A549 (cell line): ENCODE measurements at regions not wholly inside any gene's neighbourhood (a gene's known extent, or its start where the extent isn't known, plus 50 kb on each side); places are given as distances from the start of the nearest gene placed in this dataset.

Experiments used
- ATAC-seq, 2 experiments: fragments of 200-7000 bp in 1 of 2; fragments of >200 bp in 1 of 2; cut with Nextera tagmentation in 1 of 2; cut with Tn5 transposase in 1 of 2; 3 replicates each; pipeline versions ENCODE4 v1.8.0 to v1.9.1; 2018 to 2020; ENCODE audit warnings: mild to moderate bottlenecking in 1 of 2, moderate library complexity in 1 of 2
- CTCF ChIA-PET: fragments of 300-600 bp; sonication (Branson Sonifier 250); formaldehyde crosslinking; extraction: SDS; loops from one replicate; lab custom pipeline; 2021; ENCODE audit warnings: antibody characterized with exemption, inconsistent platforms; lab: Yijun Ruan, JAX
- POLR2A ChIA-PET: fragments of 350-600 bp; formaldehyde crosslinking; extraction: SDS; loops from one replicate; lab custom pipeline; 2021; ENCODE audit warnings: antibody characterized with exemption, inconsistent platforms; lab: Yijun Ruan, JAX
- DNase-seq, 2 experiments: peaks; one replicate each; pipeline versions ENCODE4 v3.0.0 to v3.0.0-alpha.2; 2011 to 2016; ENCODE audit warnings: low read depth in 1 of 2, low spot score in 1 of 2
- FAIRE-seq: peaks from 2 replicates; lab custom pipeline; 2011; peaks lifted over from hg19 to GRCh38; lab: Jason Lieb, UNC
- H3K27ac ChIP-seq, 2 experiments: fragments of >200 bp; sonication (Bioruptor Twin); formaldehyde crosslinking; 3 replicates each; pipeline ENCODE4 v1.5.1; 2016 to 2017
- H3K4me1 ChIP-seq: fragments of >200 bp; sonication (Bioruptor Twin); formaldehyde crosslinking; 3 replicates; pipeline ENCODE4 v1.6.1; 2016
- H3K4me2 ChIP-seq: fragments of >200 bp; sonication (Bioruptor Twin); formaldehyde crosslinking; 3 replicates; pipeline ENCODE4 v1.6.1; 2016
- H3K4me3 ChIP-seq: fragments of >200 bp; sonication (Bioruptor Twin); formaldehyde crosslinking; 3 replicates; pipeline ENCODE4 v1.5.1; 2016
- H3K9me3 ChIP-seq: fragments of >200 bp; sonication (Bioruptor Twin); formaldehyde crosslinking; 3 replicates; pipeline ENCODE4 v1.6.1; 2016
- CBX2 ChIP-seq: fragments of 200-600 bp; sonication (generic); IDR thresholded peaks from 2 replicates; pipeline ENCODE4 v1.6.1; 2016; ENCODE audit warnings: low read depth, mild to moderate bottlenecking, borderline replicate concordance
- CEBPB ChIP-seq, 2 experiments: fragments of >200 bp in 1 of 2; sonication (Bioruptor Twin) in 1 of 2; formaldehyde crosslinking in 1 of 2; IDR thresholded peaks; 2 replicates each; pipeline ENCODE4 v1.6.1; 2012 to 2016
- EHF ChIP-seq: fragments of 250-450 bp; sonication (Bioruptor Pico); IDR thresholded peaks from 2 replicates; pipeline ENCODE4 v1.5.0; 2020; ENCODE audit warnings: mild to moderate bottlenecking
- EP300 ChIP-seq, 2 experiments: fragments of >200 bp; sonication (Bioruptor Twin); formaldehyde crosslinking; IDR thresholded peaks; 2 replicates in 1 of 2; 3 replicates in 1 of 2; pipeline ENCODE4 v1.6.1; 2016 to 2017
- ESRRA ChIP-seq: fragments of 150-350 bp; IDR thresholded peaks from 2 replicates; pipeline ENCODE4 v1.6.1; 2014; ENCODE audit warnings: mild to moderate bottlenecking, low read length, borderline replicate concordance
- FOXS1 ChIP-seq: fragments of 250-450 bp; sonication (Bioruptor Pico); IDR thresholded peaks from 2 replicates; pipeline ENCODE4 v1.5.0; 2020; ENCODE audit warnings: mild to moderate bottlenecking, moderate library complexity
- HEYL ChIP-seq: fragments of 250-450 bp; sonication (Bioruptor Pico); IDR thresholded peaks from 2 replicates; pipeline ENCODE4 v1.8.0; 2021; ENCODE audit warnings: mild to moderate bottlenecking, moderate library complexity
- HOXB13 ChIP-seq: fragments of 250-450 bp; sonication (Bioruptor Pico); IDR thresholded peaks from 2 replicates; pipeline ENCODE4 v1.5.0; 2020; ENCODE audit warnings: low read depth, mild to moderate bottlenecking, moderate library complexity
- HOXB5 ChIP-seq: fragments of 250-450 bp; sonication (Bioruptor Pico); IDR thresholded peaks from 2 replicates; pipeline ENCODE4 v1.5.0; 2020; ENCODE audit warnings: mild to moderate bottlenecking, moderate library complexity
- NFE2L2 ChIP-seq: fragments of 150-350 bp; conservative IDR thresholded peaks from 2 replicates; pipeline ENCODE4 v1.6.1; 2014; ENCODE audit warnings: low read length
- NR3C1 ChIP-seq: fragments of >200 bp; sonication (Bioruptor Twin); formaldehyde crosslinking; IDR thresholded peaks from 3 replicates; pipeline ENCODE4 v1.6.1; 2017
- POLR2A ChIP-seq: IDR thresholded peaks from 2 replicates; pipeline ENCODE4 v1.6.1; 2012; ENCODE audit warnings: mild to moderate bottlenecking, low read length
- RFX5 ChIP-seq: fragments of 450-650 bp; IDR thresholded peaks from 2 replicates; pipeline ENCODE4 v1.7.1; 2014; ENCODE audit warnings: antibody characterized with exemption, mild to moderate bottlenecking, moderate library complexity
- SREBF2 ChIP-seq: fragments of 450-650 bp; IDR thresholded peaks from 2 replicates; pipeline ENCODE4 v1.6.1; 2014; ENCODE audit warnings: mild to moderate bottlenecking, moderate library complexity
- TP53 ChIP-seq: fragments of 250-450 bp; sonication (Bioruptor Pico); IDR thresholded peaks from 2 replicates; pipeline ENCODE4 v1.5.0; 2021; ENCODE audit warnings: mild to moderate bottlenecking, moderate library complexity
- ZNF302 ChIP-seq: fragments of 250-450 bp; sonication (Bioruptor Pico); IDR thresholded peaks from 2 replicates; pipeline ENCODE4 v1.9.0; 2021; ENCODE audit warnings: inconsistent platforms, mild to moderate bottlenecking, moderate library complexity
- ZSCAN20 ChIP-seq: fragments of 250-450 bp; sonication (Bioruptor Pico); IDR thresholded peaks from 2 replicates; pipeline ENCODE4 v1.8.0; 2022; ENCODE audit warnings: mild to moderate bottlenecking, moderate library complexity
- WGBS: methylation state at CpG from one replicate; pipeline ENCODE4 v1.1.6; 2017; ENCODE audit errors: missing lambda C conversion rate; 5-methylcytosine and 5-hydroxymethylcytosine counted together
- TF ChIP-seq, protein P1 (sequence below): fragments of 150-350 bp; IDR thresholded peaks from 2 replicates; pipeline ENCODE4 v1.6.1; 2014; ENCODE audit warnings: low read depth, mild to moderate bottlenecking, low read length
- TF ChIP-seq, protein P2 (sequence below): fragments of >200 bp; sonication (Bioruptor Twin); formaldehyde crosslinking; IDR thresholded peaks from 3 replicates; pipeline ENCODE4 v1.6.1; 2016
- TF ChIP-seq, protein P3 (sequence below): fragments of 250-450 bp; sonication (Bioruptor Pico); IDR thresholded peaks from 2 replicates; pipeline ENCODE4 v1.5.0; 2020; ENCODE audit warnings: low read depth, mild to moderate bottlenecking, moderate library complexity
- TF ChIP-seq, protein P4 (sequence below): IDR thresholded peaks from 2 replicates; pipeline ENCODE4 v1.6.1; 2012

DNA sequence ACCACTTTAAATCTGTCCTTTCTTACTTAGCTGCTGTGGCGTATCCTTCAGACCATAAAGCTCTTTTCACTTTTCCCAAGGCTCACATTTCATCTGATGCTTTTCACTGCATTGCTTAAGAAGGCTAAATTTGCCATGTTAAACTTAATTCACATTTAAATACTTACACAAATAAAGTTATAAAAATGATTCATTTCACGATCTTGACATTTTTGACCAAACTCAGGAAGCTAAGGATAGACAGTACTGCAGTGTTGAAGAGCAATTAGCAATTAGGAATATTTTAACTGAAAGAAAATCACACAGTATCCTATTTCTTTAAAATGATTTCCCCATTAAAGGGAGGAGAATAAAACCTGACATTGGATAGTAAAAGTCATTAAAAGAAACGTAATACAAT, 1038.6 kb downstream of the STPG2 start (continued):
- no peak for TF ChIP-seq EP300 (IDR thresholded peaks at IDR 0.05)
- no peak for TF ChIP-seq ZSCAN20 (CRISPR knock-in tag)
- TF ChIP-seq NR3C1, result no peak
- no peak for TF ChIP-seq HEYL (CRISPR knock-in tag)
- no peak for TF ChIP-seq CBX2
- TF ChIP-seq, all 56 proteins: peak for 0

DNA sequence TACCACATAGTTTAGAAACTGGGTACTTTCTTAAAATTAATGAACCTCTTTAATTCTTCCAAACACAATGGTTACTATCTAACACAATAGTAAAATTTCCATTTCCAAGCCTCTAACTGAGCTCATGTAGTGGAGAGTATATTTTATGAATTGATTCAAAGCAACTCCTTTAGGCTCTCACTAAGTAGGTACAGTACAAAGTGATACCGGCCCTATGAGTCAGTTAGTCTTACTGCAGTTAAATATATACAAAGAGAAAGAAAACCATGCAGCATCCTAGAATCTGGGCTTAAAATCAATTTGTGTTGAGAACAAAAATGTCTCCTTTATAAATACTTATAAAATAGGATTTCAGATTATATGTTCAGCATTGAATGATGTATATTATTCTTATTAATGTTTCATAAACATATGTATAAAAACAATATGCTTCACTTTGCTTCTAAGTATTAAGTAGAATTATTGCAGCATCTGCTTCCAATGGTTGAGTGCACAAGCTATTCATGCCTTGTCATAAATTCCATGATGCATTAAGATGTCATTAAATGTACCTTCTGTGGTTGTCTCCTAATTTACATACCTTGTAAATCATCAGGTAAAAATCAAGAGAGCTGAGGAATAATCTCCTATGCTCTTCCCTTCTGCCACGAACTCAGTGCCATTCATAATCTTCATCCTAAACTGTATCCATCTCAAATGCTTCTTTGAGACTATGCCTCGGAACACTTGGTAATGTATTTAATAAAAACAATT, 1037.8 kb downstream of the STPG2 start:
- ATAC-seq (no peak), FAIRE-seq (no peak), DNase-seq (no peak)
- Histone ChIP-seq H3K4me3 (no peak overlapping the region), H3K4me2 (no peak overlapping the region), H3K27ac (no peak overlapping the region), H3K9me3 (no peaks in the 10 kb centered on the region), H3K4me1 (no peaks in the 10 kb centered on the region)
- POLR2A ChIA-PET, result no interaction called here
- no peak for TF ChIP-seq TP53 (CRISPR knock-in tag)
- TF ChIP-seq POLR2A, result no peak
- no peak for TF ChIP-seq SREBF2
- TF ChIP-seq, protein P1, sequence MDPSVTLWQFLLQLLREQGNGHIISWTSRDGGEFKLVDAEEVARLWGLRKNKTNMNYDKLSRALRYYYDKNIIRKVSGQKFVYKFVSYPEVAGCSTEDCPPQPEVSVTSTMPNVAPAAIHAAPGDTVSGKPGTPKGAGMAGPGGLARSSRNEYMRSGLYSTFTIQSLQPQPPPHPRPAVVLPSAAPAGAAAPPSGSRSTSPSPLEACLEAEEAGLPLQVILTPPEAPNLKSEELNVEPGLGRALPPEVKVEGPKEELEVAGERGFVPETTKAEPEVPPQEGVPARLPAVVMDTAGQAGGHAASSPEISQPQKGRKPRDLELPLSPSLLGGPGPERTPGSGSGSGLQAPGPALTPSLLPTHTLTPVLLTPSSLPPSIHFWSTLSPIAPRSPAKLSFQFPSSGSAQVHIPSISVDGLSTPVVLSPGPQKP, result no peak
- 10% methylated on average over 3 of the region's 3 CpGs for WGBS
- CTCF ChIA-PET, result no interaction called here

DNA sequence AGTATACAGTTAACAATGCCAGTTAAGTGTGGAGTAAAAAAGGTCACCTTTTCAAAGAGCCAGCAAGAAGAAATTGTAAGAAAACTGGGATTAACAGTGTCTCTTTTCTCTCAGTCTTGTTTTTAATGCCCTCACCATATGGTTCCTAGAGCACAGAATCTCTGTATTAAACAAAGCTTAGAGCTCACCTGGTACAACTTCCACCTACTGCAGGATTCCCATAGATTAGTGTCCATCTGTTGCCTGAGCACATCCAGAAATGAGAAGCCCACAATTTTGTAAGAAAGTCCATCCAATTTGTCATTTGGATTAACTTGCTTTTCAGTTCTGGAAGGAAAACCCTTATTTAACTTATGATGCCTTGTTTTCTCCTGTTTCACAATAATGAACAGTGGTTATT, 1037.1 kb downstream of the STPG2 start:
- no peak overlapping the region for H3K27ac ChIP-seq
- ATAC-seq (no peak), DNase-seq (no peak), FAIRE-seq (no peak)
- no peaks in the 10 kb centered on the region for H3K4me1 ChIP-seq
- no peaks in the 10 kb centered on the region for H3K9me3 ChIP-seq
- no peak overlapping the region for H3K4me2 ChIP-seq
- ChIA-PET CTCF (no interaction called here), POLR2A (no interaction called here)
- TF ChIP-seq, protein P1, result no peak
- TF ChIP-seq ZNF302 (CRISPR knock-in tag) (no peak), NFE2L2 (no peak), FOXS1 (CRISPR knock-in tag) (no peak), EHF (no peak), HEYL (CRISPR knock-in tag) (no peak), RFX5 (no peak), ZSCAN20 (CRISPR knock-in tag) (no peak), CEBPB (IDR thresholded peaks at IDR 0.05) (no peak), NR3C1 (no peak), HOXB5 (no peak), HOXB13 (CRISPR knock-in tag) (no peak), ESRRA (no peak)
- TF ChIP-seq, protein P2, sequence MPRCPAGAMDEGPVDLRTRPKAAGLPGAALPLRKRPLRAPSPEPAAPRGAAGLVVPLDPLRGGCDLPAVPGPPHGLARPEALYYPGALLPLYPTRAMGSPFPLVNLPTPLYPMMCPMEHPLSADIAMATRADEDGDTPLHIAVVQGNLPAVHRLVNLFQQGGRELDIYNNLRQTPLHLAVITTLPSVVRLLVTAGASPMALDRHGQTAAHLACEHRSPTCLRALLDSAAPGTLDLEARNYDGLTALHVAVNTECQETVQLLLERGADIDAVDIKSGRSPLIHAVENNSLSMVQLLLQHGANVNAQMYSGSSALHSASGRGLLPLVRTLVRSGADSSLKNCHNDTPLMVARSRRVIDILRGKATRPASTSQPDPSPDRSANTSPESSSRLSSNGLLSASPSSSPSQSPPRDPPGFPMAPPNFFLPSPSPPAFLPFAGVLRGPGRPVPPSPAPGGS, result no peak
- TF ChIP-seq, protein P3, sequence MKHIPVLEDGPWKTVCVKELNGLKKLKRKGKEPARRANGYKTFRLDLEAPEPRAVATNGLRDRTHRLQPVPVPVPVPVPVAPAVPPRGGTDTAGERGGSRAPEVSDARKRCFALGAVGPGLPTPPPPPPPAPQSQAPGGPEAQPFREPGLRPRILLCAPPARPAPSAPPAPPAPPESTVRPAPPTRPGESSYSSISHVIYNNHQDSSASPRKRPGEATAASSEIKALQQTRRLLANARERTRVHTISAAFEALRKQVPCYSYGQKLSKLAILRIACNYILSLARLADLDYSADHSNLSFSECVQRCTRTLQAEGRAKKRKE, result no peak
- TF ChIP-seq, protein P4, sequence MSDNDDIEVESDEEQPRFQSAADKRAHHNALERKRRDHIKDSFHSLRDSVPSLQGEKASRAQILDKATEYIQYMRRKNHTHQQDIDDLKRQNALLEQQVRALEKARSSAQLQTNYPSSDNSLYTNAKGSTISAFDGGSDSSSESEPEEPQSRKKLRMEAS, result no peak
- H3K4me3 ChIP-seq, result no peak overlapping the region
